GM10266 (cell line): ENCODE measurements at regions not wholly inside any gene's neighbourhood (a gene's known extent, or its start where the extent isn't known, plus 50 kb on each side); places are given as distances from the start of the nearest gene placed in this dataset.

Source experiments
- DNase-seq: peaks from one replicate; pipeline ENCODE4 v3.0.0; 2012; ENCODE audit errors: extremely low spot score
- CTCF ChIP-seq: IDR thresholded peaks from 2 replicates; pipeline ENCODE4 v1.5.1; 2012; ENCODE audit warnings: mild to moderate bottlenecking, low read depth; ENCODE audit not compliant: control insufficient read depth, insufficient read depth; ENCODE audit errors: missing control alignments

- DNase-seq, result no peak
- TF ChIP-seq CTCF, result no peak
These were observed 156.1 kb upstream of the DAB2 start for GRCh38 chr5:39580702-39581453.

GRCh38 chr5:39579750-39580149 lies 155.0 kb upstream of the DAB2 start:
- no peak for DNase-seq
- no peak for TF ChIP-seq CTCF

- peak; percentile 39 for TF ChIP-seq CTCF
- DNase-seq, result no peak
These were observed 154.2 kb upstream of the DAB2 start for GRCh38 chr5:39578887-39579497.

GRCh38 chr5:39577529-39577928 lies 152.7 kb upstream of the DAB2 start:
- DNase-seq, result no peak
- no peak for TF ChIP-seq CTCF

- peak; percentile 35 for TF ChIP-seq CTCF
- DNase-seq, result peak; percentile 11
These were observed 145.7 kb upstream of the DAB2 start for GRCh38 chr5:39570403-39571027.

- DNase-seq, result no peak
- TF ChIP-seq CTCF, result no peak
These were observed 145.1 kb upstream of the DAB2 start for GRCh38 chr5:39569857-39570256.

- no peak for DNase-seq
- TF ChIP-seq CTCF, result no peak
These were observed 142.1 kb upstream of the DAB2 start for GRCh38 chr5:39566891-39567290.
